HG02798 (cell line): ENCODE measurements at regions not wholly inside any gene's neighbourhood (a gene's known extent, or its start where the extent isn't known, plus 50 kb on each side); places are given as distances from the start of the nearest gene placed in this dataset.
"Not testable (repeated sequence)": the region's sequence is repeated elsewhere in the genome, so short reads cannot be mapped to it uniquely, and the experiment has no call there.

Experiments used
- ATAC-seq: cut with Tn5 transposase; IDR thresholded peaks from one replicate; pipeline ENCODE4 v1.9.1; 2021; ENCODE audit warnings: mild to moderate bottlenecking; ENCODE audit not compliant: unreplicated experiment, poor library complexity

DNA sequence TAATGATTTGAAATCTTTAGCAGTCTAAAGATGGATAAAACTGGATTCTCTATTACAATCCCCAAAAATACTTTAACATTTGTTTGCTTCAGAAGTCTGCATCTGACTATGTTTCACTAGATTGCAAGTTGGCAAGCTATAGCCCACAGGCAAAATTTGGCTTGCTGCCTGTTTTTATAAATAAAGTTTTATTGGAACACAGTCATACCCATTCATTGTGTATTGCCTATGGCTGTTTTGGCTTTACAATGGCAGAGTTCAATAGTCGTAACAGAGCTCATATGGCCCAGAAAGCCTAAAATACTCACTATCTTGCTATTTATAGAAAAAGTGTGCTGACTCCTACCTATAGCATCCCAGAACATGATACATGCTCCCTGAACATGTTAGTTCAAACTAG, 89.0 kb upstream of the GPR141 start:
- no peak for ATAC-seq

DNA sequence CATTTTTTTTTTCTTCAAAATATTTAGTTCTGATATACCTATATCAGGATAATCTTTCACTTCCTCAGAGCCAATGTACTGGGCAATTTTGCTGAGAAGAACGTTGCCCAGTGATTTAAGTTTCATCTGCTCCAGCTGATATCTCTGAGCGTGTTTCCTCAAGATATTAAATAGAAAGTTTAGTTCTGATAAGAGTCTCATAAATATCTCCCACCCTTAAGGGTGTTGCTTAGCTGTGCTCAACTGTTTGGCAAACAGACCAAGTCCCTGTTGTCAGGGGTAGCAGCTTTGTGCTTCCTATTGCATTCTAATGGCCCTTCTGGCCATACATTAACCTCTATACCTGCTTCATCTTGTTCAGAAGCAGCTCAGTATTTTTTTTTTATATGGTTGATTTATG, 84.7 kb upstream of the GPR141 start:
- no peak for ATAC-seq

DNA sequence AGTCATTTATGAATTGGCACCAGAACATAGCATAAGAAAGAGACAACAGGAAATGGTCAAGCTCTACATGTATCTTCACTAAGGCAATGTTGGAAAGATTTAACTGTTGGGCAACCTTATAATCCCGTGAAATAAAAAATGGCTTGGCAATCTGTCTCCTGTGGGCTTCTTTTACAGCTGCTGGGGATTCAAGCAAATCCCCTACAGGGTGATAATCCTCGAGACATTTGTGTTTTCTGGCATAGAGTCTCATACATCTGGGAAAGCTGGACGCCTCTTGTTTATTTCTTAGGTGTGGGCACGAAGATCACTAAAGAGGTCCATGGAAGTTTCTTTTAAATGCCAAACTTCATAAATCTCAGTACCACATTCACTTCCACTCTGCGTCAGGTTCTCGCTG, 82.2 kb upstream of the GPR141 start:
- ATAC-seq = no peak

DNA sequence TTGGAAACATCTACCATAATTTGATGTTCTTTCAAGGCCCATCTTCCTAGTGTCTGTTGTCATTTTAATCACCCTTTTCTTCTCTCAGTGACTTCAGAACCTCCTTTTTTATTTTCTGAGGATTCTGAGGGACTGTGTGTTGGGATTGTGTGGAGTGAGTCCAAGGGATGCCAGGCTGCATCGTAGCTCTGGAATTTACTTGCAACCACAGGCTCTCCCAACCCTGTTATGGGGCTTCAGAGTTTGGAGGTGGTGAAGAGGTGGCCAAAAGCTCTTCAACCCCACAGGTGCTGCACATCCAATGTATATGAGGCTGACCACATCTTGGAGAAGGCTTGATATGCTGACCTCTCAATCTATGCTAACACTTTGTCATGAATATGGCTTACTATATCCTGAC, 79.5 kb upstream of the GPR141 start:
- ATAC-seq = no peak

DNA sequence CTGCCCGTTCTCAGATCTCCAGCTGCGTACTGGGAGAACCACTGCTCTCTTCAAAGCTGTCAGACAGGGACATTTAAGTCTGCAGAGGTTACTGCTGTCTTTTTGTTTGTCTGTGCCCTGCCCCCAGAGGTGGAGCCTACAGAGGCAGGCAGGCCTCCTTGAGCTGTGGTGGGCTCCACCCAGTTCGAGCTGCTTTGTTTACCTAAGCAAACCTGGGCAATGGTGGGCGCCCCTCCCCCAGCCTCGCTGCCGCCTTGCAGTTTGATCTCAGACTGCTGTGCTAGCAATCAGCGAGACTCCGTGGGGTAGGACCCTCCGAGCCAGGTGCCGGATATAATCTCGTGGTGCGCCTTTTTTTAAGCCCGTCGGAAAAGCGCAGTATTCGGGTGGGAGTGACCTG, 66.2 kb upstream of the GPR141 start:
- ATAC-seq = not testable (repeated sequence)

DNA sequence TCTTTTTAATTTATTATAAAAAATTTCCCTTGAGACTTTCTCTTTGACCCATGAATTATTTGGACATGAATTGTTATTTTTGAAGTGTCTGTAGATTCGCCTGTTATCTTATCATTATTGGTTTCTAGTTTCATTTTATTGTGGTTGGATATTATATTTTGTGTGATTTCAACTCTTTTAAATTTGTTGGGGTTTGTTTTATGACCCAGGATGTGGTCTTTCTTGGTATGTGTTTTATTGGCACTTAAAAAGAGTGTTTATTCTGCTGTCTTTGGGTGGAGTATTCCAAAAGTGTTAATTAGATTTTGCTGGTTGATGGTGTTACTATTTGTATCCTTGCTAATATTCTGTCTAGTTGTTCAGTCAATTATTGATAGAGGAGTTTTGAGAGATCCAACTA, 50.5 kb upstream of the GPR141 start:
- ATAC-seq = no peak
